ENCODE measurements at regions not wholly inside any gene's neighbourhood (a gene's known extent, or its start where the extent isn't known, plus 50 kb on each side); places are given as distances from the start of the nearest gene placed in this dataset.
"Not testable (repeated sequence)": the region's sequence is repeated elsewhere in the genome, so short reads cannot be mapped to it uniquely, and the experiment has no call there.

- not testable (repeated sequence) for H3K4me3 ChIP-seq (ENCODE audit: low read depth in 1 of 2, low read length in 2 of 2); H3K27ac ChIP-seq (ENCODE audit: low read length); H3K9me3 ChIP-seq (ENCODE audit: control insufficient read depth in 1 of 2, low read length in 2 of 2); H3K4me1 ChIP-seq (ENCODE audit: control insufficient read depth in 1 of 2, insufficient read depth in 2 of 2, low read length in 2 of 2); H3K36me3 ChIP-seq (ENCODE audit: control insufficient read depth in 1 of 2, insufficient read depth in 2 of 2, low read length in 2 of 2); H3K27me3 ChIP-seq (ENCODE audit: low read depth, low read length)
Measured at GRCh38 chr21:32823296-32823695, 51.7 kb upstream of the PAXBP1 start.

GRCh38 chr21:32824950-32825349, 53.4 kb upstream of the PAXBP1 start:
- Histone ChIP-seq H3K27ac (ENCODE audit: low read length) (no peak overlapping the region), H3K36me3 (ENCODE audit: control insufficient read depth in 1 of 2, insufficient read depth in 2 of 2, low read length in 2 of 2) (no peaks in the 10 kb centered on the region), H3K27me3 (ENCODE audit: low read depth, low read length) (no peaks in the 10 kb centered on the region), H3K4me3 (ENCODE audit: low read depth in 1 of 2, low read length in 2 of 2) (no peak overlapping the region), H3K4me1 (ENCODE audit: control insufficient read depth in 1 of 2, insufficient read depth in 2 of 2, low read length in 2 of 2) (no peaks in the 10 kb centered on the region), H3K9me3 (ENCODE audit: control insufficient read depth in 1 of 2, low read length in 2 of 2) (peaks cover 0 to 4% of the 10 kb centered on the region in 2 donors)

GRCh38 chr21:32826329-32827167, 55.0 kb upstream of the PAXBP1 start:
- H3K4me1 ChIP-seq (ENCODE audit: control insufficient read depth in 1 of 2, insufficient read depth in 2 of 2, low read length in 2 of 2): no peaks in the 10 kb centered on the region
- H3K27ac ChIP-seq (ENCODE audit: low read length): no peak overlapping the region
- no peak overlapping the region for H3K4me3 ChIP-seq (ENCODE audit: low read depth in 1 of 2, low read length in 2 of 2)
- peaks cover 0 to 4% of the 10 kb centered on the region in 2 donors for H3K9me3 ChIP-seq (ENCODE audit: control insufficient read depth in 1 of 2, low read length in 2 of 2)
- H3K27me3 ChIP-seq (ENCODE audit: low read depth, low read length): no peaks in the 10 kb centered on the region
- H3K36me3 ChIP-seq (ENCODE audit: control insufficient read depth in 1 of 2, insufficient read depth in 2 of 2, low read length in 2 of 2): no peaks in the 10 kb centered on the region

- H3K9me3 ChIP-seq (ENCODE audit: control insufficient read depth in 1 of 2, low read length in 2 of 2): peaks cover 0 to 4% of the 10 kb centered on the region in 2 donors
- H3K27me3 ChIP-seq (ENCODE audit: low read depth, low read length): no peaks in the 10 kb centered on the region
- no peaks in the 10 kb centered on the region for H3K36me3 ChIP-seq (ENCODE audit: control insufficient read depth in 1 of 2, insufficient read depth in 2 of 2, low read length in 2 of 2)
- no peak overlapping the region for H3K4me3 ChIP-seq (ENCODE audit: low read depth in 1 of 2, low read length in 2 of 2)
- no peak overlapping the region for H3K27ac ChIP-seq (ENCODE audit: low read length)
- no peaks in the 10 kb centered on the region for H3K4me1 ChIP-seq (ENCODE audit: control insufficient read depth in 1 of 2, insufficient read depth in 2 of 2, low read length in 2 of 2)
Measured at GRCh38 chr21:32828908-32829307, 57.4 kb upstream of the PAXBP1 start.

- Histone ChIP-seq H3K4me3 (ENCODE audit: low read depth in 1 of 2, low read length in 2 of 2) (no peak overlapping the region), H3K4me1 (ENCODE audit: control insufficient read depth in 1 of 2, insufficient read depth in 2 of 2, low read length in 2 of 2) (no peaks in the 10 kb centered on the region), H3K36me3 (ENCODE audit: control insufficient read depth in 1 of 2, insufficient read depth in 2 of 2, low read length in 2 of 2) (no peaks in the 10 kb centered on the region), H3K27me3 (ENCODE audit: low read depth, low read length) (no peaks in the 10 kb centered on the region), H3K27ac (ENCODE audit: low read length) (no peak overlapping the region), H3K9me3 (ENCODE audit: control insufficient read depth in 1 of 2, low read length in 2 of 2) (peaks cover 0 to 4% of the 10 kb centered on the region in 2 donors)
Measured at GRCh38 chr21:32829504-32829903, 57.9 kb upstream of the PAXBP1 start.

GRCh38 chr21:32831779-32832178, 60.2 kb upstream of the PAXBP1 start:
- not testable (repeated sequence) for H3K9me3 ChIP-seq (ENCODE audit: control insufficient read depth in 1 of 2, low read length in 2 of 2); H3K36me3 ChIP-seq (ENCODE audit: control insufficient read depth in 1 of 2, insufficient read depth in 2 of 2, low read length in 2 of 2); H3K27me3 ChIP-seq (ENCODE audit: low read depth, low read length); H3K4me3 ChIP-seq (ENCODE audit: low read depth in 1 of 2, low read length in 2 of 2); H3K27ac ChIP-seq (ENCODE audit: low read length); H3K4me1 ChIP-seq (ENCODE audit: control insufficient read depth in 1 of 2, insufficient read depth in 2 of 2, low read length in 2 of 2)

- Histone ChIP-seq H3K4me1 (ENCODE audit: control insufficient read depth in 1 of 2, insufficient read depth in 2 of 2, low read length in 2 of 2) (no peaks in the 10 kb centered on the region), H3K27me3 (ENCODE audit: low read depth, low read length) (no peaks in the 10 kb centered on the region), H3K27ac (ENCODE audit: low read length) (no peak overlapping the region), H3K36me3 (ENCODE audit: control insufficient read depth in 1 of 2, insufficient read depth in 2 of 2, low read length in 2 of 2) (no peaks in the 10 kb centered on the region), H3K4me3 (ENCODE audit: low read depth in 1 of 2, low read length in 2 of 2) (no peak overlapping the region), H3K9me3 (ENCODE audit: control insufficient read depth in 1 of 2, low read length in 2 of 2) (peaks cover 6 to 11% of the 10 kb centered on the region in 2 donors)
Measured at GRCh38 chr21:32834211-32834915, 62.8 kb upstream of the PAXBP1 start.

- Histone ChIP-seq H3K4me1 (ENCODE audit: control insufficient read depth in 1 of 2, insufficient read depth in 2 of 2, low read length in 2 of 2) (no peaks in the 10 kb centered on the region), H3K4me3 (ENCODE audit: low read depth in 1 of 2, low read length in 2 of 2) (no peak overlapping the region), H3K9me3 (ENCODE audit: control insufficient read depth in 1 of 2, low read length in 2 of 2) (peaks cover 6 to 11% of the 10 kb centered on the region in 2 donors), H3K27me3 (ENCODE audit: low read depth, low read length) (no peaks in the 10 kb centered on the region), H3K36me3 (ENCODE audit: control insufficient read depth in 1 of 2, insufficient read depth in 2 of 2, low read length in 2 of 2) (no peaks in the 10 kb centered on the region), H3K27ac (ENCODE audit: low read length) (no peak overlapping the region)
Measured at GRCh38 chr21:32834916-32835235, 63.3 kb upstream of the PAXBP1 start.

GRCh38 chr21:32842146-32842545, 70.6 kb upstream of the PAXBP1 start:
- Histone ChIP-seq H3K4me1 (ENCODE audit: control insufficient read depth in 1 of 2, insufficient read depth in 2 of 2, low read length in 2 of 2) (no peaks in the 10 kb centered on the region), H3K27me3 (ENCODE audit: low read depth, low read length) (no peaks in the 10 kb centered on the region), H3K27ac (ENCODE audit: low read length) (no peak overlapping the region), H3K9me3 (ENCODE audit: control insufficient read depth in 1 of 2, low read length in 2 of 2) (peaks cover under 1 to 1% of the 10 kb centered on the region in 2 donors), H3K4me3 (ENCODE audit: low read depth in 1 of 2, low read length in 2 of 2) (no peak overlapping the region), H3K36me3 (ENCODE audit: control insufficient read depth in 1 of 2, insufficient read depth in 2 of 2, low read length in 2 of 2) (no peaks in the 10 kb centered on the region)

GRCh38 chr21:32843561-32843960, 72.0 kb upstream of the PAXBP1 start:
- Histone ChIP-seq H3K36me3 (ENCODE audit: control insufficient read depth in 1 of 2, insufficient read depth in 2 of 2, low read length in 2 of 2) (no peaks in the 10 kb centered on the region), H3K27me3 (ENCODE audit: low read depth, low read length) (no peaks in the 10 kb centered on the region), H3K4me1 (ENCODE audit: control insufficient read depth in 1 of 2, insufficient read depth in 2 of 2, low read length in 2 of 2) (no peaks in the 10 kb centered on the region), H3K4me3 (ENCODE audit: low read depth in 1 of 2, low read length in 2 of 2) (no peak overlapping the region), H3K9me3 (ENCODE audit: control insufficient read depth in 1 of 2, low read length in 2 of 2) (no peaks in the 10 kb centered on the region), H3K27ac (ENCODE audit: low read length) (no peak overlapping the region)

GRCh38 chr21:32844076-32844475, 72.5 kb upstream of the PAXBP1 start:
- H3K27ac ChIP-seq (ENCODE audit: low read length): no peak overlapping the region
- no peaks in the 10 kb centered on the region for H3K9me3 ChIP-seq (ENCODE audit: control insufficient read depth in 1 of 2, low read length in 2 of 2)
- H3K4me3 ChIP-seq (ENCODE audit: low read depth in 1 of 2, low read length in 2 of 2): no peak overlapping the region
- no peaks in the 10 kb centered on the region for H3K36me3 ChIP-seq (ENCODE audit: control insufficient read depth in 1 of 2, insufficient read depth in 2 of 2, low read length in 2 of 2)
- no peaks in the 10 kb centered on the region for H3K4me1 ChIP-seq (ENCODE audit: control insufficient read depth in 1 of 2, insufficient read depth in 2 of 2, low read length in 2 of 2)
- H3K27me3 ChIP-seq (ENCODE audit: low read depth, low read length): no peaks in the 10 kb centered on the region
